Colonic mucosa (tissue), 4 donors: ENCODE measurements at regions not wholly inside any gene's neighbourhood (a gene's known extent, or its start where the extent isn't known, plus 50 kb on each side); places are given as distances from the start of the nearest gene placed in this dataset.

ENCODE experiments used
- DNase-seq: peaks from one replicate; pipeline ENCODE4 v3.0.0-alpha.2; 2020
- H3K27ac ChIP-seq: fragments of 200-600 bp; one replicate; pipeline ENCODE4 v1.8.0; 2021
- H3K27me3 ChIP-seq: fragments of 200-600 bp; one replicate; pipeline ENCODE4 v1.8.0; 2021
- H3K36me3 ChIP-seq: fragments of 200-600 bp; one replicate; pipeline ENCODE4 v1.8.0; 2021
- H3K4me1 ChIP-seq: fragments of 200-600 bp; one replicate; pipeline ENCODE4 v1.8.0; 2021; ENCODE audit warnings: mild to moderate bottlenecking
- H3K4me3 ChIP-seq: fragments of 200-600 bp; one replicate; pipeline ENCODE4 v1.8.0; 2021
- H3K9ac ChIP-seq, 2 donors: one replicate each; pipeline ENCODE4 v1.7.0; 2013; ENCODE audit warnings: control low read depth in 2 of 2, low read depth in 2 of 2, low read length in 2 of 2
- H3K9me3 ChIP-seq: fragments of 200-600 bp; one replicate; pipeline ENCODE4 v1.8.0; 2021
- CTCF ChIP-seq: fragments of 200-600 bp; IDR thresholded peaks from one replicate; pipeline ENCODE4 v1.8.0; 2022; ENCODE audit warnings: antibody characterized with exemption, mild to moderate bottlenecking
- intact Hi-C: fragments of 100-400 bp; cut with DNase I; formaldehyde crosslinking; loops from one replicate; pipeline ENCODE4 v1.14.1; 2022
- donor health status: healthy.
- donor health status: DM: no; HTN: no; CAD: no.
- donor health status: DM: no; HTN: no; CAD: no.

DNA sequence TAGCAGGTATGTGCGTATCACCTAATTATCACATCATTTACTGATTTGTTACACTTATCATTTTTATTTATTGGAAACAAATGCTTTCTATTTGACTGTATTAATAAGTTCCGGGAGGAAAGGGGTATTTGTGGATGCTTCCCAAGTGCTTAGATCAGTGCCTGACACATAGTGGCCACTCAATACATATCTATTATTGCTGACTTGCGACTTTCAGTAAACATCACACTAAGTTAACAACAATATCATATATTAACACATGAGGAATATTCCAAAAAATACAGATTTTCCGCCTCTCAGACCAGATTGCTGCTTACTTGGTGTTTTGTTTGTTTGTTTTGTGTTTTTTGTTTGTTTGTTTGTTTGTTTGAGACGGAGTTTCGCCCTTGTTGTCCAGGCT, 52.6 kb upstream of the ZFP42 start:
- H3K36me3 ChIP-seq, result no peaks in the 10 kb centered on the region
- no peaks in the 10 kb centered on the region for H3K9me3 ChIP-seq
- no peak overlapping the region for H3K27ac ChIP-seq
- no peaks in the 10 kb centered on the region for H3K27me3 ChIP-seq
- no peaks in the 10 kb centered on the region for H3K4me1 ChIP-seq
- TF ChIP-seq CTCF, result no peak
- DNase-seq, result no peak
- intact Hi-C loops, result no loop called here
- no peak overlapping the region for H3K9ac ChIP-seq
- H3K4me3 ChIP-seq, result no peak overlapping the region

DNA sequence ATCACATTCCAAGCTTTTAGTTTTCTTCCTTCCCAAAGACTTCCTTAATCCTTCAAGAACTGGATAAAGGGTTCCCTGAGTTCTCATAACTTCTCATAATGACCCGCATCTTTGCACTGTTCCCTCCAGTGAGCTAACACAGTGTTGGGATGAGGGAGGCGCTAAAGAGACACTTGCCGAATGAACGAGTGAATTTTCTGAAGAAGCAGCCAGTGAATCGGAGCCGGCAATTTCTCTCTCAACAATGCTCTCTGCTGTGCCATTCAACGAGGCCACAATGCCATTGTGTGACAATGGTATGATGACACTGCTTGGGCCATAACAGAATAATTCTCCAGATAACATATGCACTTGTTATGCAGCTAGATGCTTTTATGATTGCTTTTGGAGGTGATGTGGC, 51.4 kb upstream of the ZFP42 start:
- no peak for TF ChIP-seq CTCF
- intact Hi-C loops, result no loop called here
- no peaks in the 10 kb centered on the region for H3K36me3 ChIP-seq
- H3K9ac ChIP-seq, result no peak overlapping the region
- H3K4me1 ChIP-seq, result no peaks in the 10 kb centered on the region
- no peak overlapping the region for H3K4me3 ChIP-seq
- H3K9me3 ChIP-seq, result no peaks in the 10 kb centered on the region
- no peak overlapping the region for H3K27ac ChIP-seq
- H3K27me3 ChIP-seq, result no peaks in the 10 kb centered on the region
- DNase-seq, result no peak
